HEK293T (cell line): ENCODE measurements at regions not wholly inside any gene's neighbourhood (a gene's known extent, or its start where the extent isn't known, plus 50 kb on each side); places are given as distances from the start of the nearest gene placed in this dataset.

Experiments used
- BHLHE40 ChIP-seq: fragments of 450-650 bp; IDR thresholded peaks from 2 replicates; pipeline ENCODE4 v1.6.1; 2016; ENCODE audit warnings: mild to moderate bottlenecking, moderate library complexity, borderline replicate concordance
- ELF4 ChIP-seq: fragments of 450-650 bp; IDR thresholded peaks from 2 replicates; pipeline ENCODE4 v1.6.1; 2017; ENCODE audit warnings: antibody characterized with exemption
- FOXK2 ChIP-seq: fragments of 450-650 bp; IDR thresholded peaks from 2 replicates; pipeline ENCODE4 v1.6.1; 2016; ENCODE audit warnings: mild to moderate bottlenecking
- FOXM1 ChIP-seq: fragments of 450-650 bp; IDR thresholded peaks from 2 replicates; pipeline ENCODE4 v1.6.1; 2017; ENCODE audit warnings: mild to moderate bottlenecking, borderline replicate concordance
- L3MBTL2 ChIP-seq: fragments of 450-650 bp; conservative IDR thresholded peaks from 2 replicates; pipeline ENCODE4 v1.6.1; 2016; ENCODE audit warnings: mild to moderate bottlenecking
- LEF1 ChIP-seq: fragments of 450-650 bp; IDR thresholded peaks from 2 replicates; pipeline ENCODE4 v1.6.1; 2017; ENCODE audit warnings: mild to moderate bottlenecking, borderline replicate concordance
- NFRKB ChIP-seq: fragments of 450-650 bp; IDR thresholded peaks from 2 replicates; pipeline ENCODE4 v1.6.1; 2016; ENCODE audit warnings: mild to moderate bottlenecking, moderate library complexity
- SP1 ChIP-seq: fragments of 450-650 bp; IDR thresholded peaks from 2 replicates; pipeline ENCODE4 v1.6.1; 2017
- SUZ12 ChIP-seq: fragments of 450-650 bp; IDR thresholded peaks from 2 replicates; pipeline ENCODE4 v1.6.1; 2016; ENCODE audit warnings: mild to moderate bottlenecking
- TARDBP ChIP-seq: fragments of 450-650 bp; IDR thresholded peaks from 2 replicates; pipeline ENCODE4 v1.6.1; 2016

GRCh38 chr1:110781525-110781924 lies 91.4 kb upstream of the CD53 start:
- TF ChIP-seq SP1 (no peak), SUZ12 (no peak), ELF4 (no peak), FOXM1 (no peak), FOXK2 (no peak), LEF1 (no peak), BHLHE40 (no peak), L3MBTL2 (no peak), TARDBP (no peak), NFRKB (no peak)
